Stimulated activated CD4-positive, alpha-beta T cell treated with anti-CD3 and anti-CD28 coated beads, Interleukin-1b, Interleukin-23, amount 100 ng/mL, for 4 hours (primary cell): ENCODE measurements at regions not wholly inside any gene's neighbourhood (a gene's known extent, or its start where the extent isn't known, plus 50 kb on each side); places are given as distances from the start of the nearest gene placed in this dataset.

Source experiments
- DNase-seq, 2 donors: peaks; one replicate each; pipeline ENCODE4 v3.0.0-alpha.2; 2020; ENCODE audit warnings: low read depth in 2 of 2

DNA sequence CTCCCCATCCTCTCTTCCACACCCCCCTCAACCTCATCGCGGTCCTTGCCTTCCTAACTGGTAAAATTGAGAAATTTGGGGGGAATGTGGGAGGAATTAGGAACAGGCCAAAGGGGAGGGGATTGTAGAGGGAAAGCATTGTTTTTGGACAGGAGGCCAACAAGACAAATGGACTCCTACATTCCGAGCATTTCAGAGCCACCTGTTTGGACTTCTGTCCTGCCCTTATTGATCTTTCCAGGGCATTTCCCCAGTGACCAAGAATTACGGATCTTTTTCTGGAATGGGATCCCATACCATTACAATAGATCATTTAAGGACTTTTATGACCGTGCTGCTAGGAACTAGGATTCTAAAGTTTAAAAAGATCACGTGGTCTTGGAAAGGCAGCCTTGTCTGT lies 221.3 kb upstream of the ASIC2 start:
- no peak for DNase-seq

DNA sequence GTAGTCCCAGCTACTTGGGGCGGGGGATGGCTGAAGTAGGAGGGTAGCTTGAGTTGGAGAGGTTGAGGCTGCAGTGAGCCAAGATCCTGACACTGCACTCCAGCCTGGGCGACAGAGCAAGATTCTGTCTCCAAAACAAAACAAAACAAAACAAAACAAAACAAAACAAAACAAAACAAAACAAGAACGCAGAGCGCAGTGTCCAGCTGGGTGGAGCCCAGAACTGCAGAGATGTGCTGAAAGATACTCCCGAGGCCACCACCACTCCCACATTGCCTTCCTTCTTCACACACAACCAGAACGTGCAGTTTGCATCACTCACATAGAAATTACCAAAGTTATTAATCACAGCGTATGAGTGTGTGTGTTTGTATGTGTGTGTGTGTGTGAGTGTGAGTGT lies 222.9 kb upstream of the ASIC2 start:
- DNase-seq: no peak

DNA sequence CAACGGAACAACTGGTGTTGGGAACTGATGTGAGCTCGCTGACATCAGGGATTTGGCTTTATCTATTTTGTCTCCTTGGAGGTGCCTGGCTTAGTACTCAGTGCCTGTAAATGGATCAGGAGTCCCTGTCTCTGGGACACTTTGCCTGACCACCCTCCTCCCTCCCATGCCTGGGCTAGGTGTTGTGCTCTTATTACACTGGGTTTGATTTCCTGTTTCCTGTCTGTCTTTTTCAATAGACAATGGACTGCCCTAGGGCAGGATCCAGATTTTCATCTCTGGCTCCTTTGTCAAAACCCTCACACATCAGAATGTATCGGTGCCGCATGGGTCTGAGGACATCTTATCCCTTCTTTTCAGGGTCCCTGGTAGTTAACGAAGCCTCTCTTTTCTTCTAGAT lies 223.6 kb upstream of the ASIC2 start:
- DNase-seq: no peak

DNA sequence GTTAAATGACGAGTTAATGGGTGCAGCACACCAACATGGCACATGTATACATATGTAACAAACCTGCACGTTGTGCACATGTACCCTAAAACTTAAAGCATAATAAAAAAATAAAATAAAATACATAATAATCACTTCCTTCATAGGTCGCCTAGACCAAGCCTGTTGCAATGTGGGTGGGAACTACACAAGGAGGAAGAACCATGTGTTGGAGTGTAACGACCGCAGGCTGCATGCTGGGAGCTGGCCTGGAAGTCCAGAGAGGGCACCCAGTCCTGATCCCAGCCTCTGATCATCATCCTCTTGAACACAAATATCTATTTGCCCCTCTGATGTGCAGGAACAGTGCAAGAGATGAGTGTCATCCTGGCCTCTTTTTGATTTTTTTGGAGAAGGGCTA lies 224.7 kb upstream of the ASIC2 start:
- no peak for DNase-seq

DNA sequence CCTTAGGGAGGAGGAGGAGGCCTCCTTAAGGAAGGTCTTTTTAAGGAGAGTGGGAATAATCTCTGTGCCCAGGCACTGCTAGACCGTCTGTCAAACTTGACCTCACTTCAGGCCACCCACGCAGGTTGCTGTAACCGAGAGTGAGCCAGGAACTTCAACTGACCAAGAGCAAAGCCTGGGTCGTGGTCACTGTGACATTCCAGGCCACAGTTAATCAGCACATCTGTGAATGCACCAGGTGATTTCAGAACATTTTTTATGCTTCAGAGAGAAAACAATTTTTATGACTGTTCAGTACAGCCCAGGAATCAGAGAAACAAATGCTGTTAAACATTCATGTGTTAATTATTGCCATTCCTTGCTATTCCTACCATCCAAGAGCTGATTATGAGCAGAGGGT lies 226.6 kb upstream of the ASIC2 start:
- no peak for DNase-seq

DNA sequence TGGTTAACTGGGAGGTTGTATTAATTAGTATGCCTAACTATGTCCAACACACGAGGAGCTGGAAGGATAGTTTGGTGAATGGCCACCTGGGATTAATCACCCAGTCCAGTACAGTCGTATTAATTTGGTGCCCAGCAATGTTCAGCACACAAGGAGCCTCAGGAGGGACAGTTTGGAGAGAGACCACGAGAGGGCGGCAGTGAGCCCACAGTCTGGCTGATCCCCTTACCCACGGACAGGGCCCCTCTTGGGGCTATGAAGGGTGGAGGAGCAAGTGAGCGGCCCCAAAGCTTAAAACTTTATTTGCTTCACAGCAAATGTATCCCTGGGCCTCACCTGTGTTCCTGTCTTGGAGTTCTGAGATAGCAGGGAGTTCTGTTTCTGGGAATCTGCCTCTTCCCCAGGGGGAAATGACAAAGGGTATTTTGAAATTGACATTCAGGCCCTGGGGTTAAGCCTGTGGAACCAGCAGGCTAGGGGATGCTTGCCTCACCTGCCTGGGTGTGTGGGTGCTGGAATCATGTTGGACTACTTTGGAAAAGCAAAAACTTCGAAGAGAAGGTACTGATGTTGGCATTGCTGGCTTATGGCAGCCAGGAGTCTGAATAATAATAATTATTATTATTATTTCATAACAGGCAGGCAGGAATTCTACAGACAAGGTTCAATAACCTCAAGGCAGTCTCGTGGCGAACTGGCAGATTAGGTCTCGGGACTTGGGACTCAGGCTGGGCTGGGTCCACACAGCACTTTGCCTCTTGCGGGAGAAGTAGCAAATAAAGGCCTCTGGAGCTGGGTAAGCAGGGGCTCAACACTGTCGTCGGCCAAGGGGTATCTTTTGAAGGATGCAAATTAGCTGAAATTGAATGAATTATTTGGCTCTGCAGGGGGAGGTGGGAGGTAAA lies 227.6 kb upstream of the ASIC2 start:
- DNase-seq: peak; percentile 5 to 41

DNA sequence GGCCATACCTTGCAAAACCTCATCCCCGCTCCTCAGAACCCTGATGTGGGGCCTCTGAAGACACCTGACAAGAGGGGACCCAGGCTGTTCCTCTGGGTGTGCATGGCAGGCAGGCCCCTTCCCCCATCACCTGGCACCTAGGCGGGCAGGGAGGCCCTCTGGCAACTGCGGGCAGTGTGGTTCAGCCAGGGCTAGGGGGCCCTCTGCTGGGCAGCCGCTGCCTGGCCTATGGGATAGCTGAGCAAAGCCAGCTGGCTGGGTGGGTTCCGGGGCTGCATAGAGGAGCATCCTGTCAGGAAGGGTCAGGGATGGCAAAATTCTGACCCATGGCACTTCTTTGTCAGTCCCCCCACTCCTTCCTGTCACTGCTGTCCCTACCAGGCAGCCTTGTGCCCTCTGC lies 228.7 kb upstream of the ASIC2 start:
- no peak for DNase-seq

DNA sequence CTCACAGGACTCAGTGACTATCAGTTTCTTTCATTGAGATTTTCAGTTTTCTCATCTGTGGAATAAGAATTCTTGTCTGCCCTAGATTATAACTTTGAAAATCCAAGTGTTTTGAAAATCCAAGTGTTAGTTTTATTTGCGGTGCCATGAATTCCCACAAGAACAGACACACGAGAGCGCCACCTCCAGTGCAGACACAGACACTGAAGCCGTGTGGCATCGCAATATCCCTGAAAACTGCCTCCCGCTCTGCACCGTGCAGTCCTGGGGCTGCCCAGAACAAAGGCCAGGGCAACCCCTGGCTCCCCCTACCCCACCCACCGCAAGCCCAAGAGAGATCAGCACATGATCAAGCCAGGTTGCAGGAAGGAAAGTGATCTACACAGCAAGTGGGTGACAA lies 229.5 kb upstream of the ASIC2 start:
- no peak for DNase-seq

DNA sequence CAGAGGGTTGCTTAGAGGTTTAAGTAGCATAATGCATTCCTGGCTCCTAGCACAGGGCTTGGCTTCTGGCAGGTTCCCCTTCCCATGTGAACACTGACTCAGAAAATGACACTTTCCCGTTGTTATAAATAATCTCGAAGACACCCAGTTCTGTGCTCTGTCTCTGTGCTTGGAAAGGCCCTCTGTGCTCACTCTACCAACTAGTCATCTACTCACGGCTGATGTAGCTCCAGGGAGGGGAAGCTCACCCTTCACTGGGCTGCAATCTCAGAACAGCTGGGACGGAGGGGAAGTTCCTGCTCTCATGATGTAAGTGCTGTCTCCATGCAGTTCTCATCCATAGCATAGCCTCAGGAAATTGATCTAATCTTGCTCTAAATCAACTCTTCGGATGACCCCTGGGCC lies 230.5 kb upstream of the ASIC2 start:
- no peak for DNase-seq

DNA sequence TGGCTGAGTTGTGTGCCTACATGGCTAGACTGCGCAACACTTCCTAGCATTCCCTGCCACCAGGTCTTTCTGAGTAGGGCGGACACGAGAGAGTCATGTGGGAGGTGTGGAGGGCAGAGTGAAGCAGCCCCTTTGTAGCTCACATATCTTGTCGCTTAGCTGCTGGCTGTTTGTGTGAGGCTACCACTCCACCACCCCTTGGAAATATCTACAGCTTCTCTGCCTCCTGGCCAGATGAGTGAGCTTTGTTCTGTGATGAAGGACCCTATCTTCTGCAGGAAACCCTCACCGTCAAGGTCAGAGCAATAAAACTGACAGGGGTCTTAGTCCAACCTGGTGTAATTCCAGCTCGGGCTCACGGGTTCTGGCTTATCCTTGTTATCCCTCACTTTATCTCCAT lies 232.1 kb upstream of the ASIC2 start:
- no peak for DNase-seq

DNA sequence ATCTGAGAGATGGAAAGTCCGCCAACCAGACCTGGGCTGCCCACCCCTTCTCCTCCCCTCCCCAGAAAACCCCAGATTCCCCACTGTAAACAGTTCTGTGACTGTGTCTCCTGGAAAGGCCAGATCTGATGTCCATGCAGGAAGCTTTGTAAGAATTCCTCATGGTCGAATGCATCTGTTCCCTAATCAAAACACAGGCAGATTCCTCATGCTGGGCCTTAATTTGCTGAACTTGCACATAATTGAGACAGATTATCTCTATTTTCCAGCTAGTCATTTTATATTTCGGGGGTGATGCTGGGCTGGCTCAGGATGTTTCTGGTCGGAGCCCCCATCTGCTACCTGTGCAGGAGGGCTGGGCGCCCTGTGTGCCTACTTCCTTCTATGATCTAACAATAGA lies 233.6 kb upstream of the ASIC2 start:
- DNase-seq: no peak

DNA sequence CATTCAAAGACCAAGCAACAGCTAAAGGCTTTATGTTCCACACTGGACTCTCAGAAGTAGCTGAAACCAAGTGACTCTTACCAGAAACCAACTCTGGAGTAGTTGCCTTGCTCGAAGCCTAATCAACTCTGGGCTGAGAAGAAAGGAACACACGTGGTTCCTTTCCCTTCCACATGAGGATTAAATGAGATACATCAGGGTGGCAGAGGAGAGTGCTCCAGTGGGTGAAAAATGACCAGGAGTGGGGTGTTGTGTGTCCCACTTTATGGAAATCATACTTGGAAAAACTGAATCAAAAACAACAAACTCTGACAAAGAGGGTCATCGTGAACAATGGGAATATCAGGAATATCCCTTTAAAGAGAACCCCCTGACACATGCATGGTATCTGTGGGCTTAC lies 234.2 kb upstream of the ASIC2 start:
- no peak for DNase-seq

DNA sequence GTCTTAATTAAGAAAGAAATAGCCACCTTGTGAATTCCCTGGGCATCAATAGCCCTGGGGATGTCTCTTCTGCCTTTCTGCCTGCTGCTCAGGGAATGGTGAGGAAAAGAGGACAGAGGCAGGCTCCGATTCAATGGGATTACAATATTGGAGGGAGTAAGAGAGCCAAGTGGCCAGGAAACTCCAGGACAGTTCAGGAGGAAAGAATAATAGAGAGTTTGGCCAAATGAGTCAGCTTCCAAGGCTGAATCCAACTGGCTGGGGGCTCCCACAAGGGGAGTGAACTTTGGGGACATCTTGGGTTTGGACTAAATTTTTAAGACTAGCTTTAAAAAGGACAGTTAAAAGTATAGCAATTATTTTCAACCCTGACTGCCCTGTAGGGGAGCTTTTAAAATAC lies 235.8 kb upstream of the ASIC2 start:
- DNase-seq: no peak

DNA sequence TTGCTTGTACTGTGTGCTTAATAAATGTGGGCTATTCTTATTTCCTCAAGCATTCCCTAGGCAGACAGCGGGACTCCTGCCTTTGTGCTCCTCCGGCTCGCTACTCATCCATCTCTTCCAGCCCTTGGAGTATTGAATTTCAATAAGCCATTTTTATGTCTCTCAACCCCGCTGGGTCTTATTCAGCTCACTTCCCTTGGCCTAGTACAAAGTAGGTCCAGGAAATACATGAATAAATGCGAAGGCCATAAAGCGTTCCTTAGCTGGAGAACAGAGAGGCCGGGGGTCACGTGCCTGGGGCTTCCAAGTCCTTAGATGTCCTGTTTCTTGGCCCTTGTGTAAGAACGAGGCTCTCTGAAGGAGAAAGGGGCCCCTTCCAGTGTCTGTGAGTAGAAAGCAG lies 236.7 kb upstream of the ASIC2 start:
- DNase-seq: no peak

DNA sequence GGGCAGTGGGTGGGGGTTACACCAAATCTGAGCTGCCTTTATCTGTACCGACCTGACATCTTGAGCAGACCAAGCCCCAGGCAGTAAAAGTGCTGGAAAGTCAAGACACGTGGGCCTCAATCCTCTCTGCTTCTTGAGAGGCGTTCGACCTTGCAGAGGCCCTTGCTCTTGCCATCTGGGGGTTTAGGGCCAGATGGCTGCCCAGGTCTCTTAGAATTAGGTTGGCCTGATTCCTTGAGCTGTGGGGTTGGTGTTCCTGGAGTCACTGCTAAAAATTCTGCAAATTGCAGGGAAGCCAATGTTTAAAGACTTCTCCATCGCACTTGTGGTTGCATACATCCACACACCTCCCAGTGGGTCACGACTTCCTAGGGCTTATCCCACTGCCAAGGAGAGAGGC lies 238.2 kb upstream of the ASIC2 start:
- no peak for DNase-seq

DNA sequence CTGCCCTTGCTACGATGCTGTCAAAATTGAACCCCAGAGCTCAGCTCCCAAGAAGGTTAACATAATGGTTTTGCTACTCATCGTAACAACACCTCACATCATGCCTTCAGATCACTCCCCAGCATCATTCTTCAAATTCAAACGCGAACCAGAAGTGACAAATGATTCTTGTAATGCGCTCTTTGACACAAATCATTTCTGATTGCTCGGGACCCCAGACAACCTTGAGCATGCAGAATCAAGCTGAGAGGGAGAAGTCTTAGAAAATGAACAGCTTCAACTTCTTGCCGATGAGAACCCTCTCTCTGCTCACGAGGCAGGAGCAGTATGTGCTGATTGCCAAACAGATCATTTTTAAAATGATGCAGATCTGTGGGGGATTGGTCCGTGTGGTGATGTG lies 241.0 kb upstream of the ASIC2 start:
- DNase-seq: no peak

DNA sequence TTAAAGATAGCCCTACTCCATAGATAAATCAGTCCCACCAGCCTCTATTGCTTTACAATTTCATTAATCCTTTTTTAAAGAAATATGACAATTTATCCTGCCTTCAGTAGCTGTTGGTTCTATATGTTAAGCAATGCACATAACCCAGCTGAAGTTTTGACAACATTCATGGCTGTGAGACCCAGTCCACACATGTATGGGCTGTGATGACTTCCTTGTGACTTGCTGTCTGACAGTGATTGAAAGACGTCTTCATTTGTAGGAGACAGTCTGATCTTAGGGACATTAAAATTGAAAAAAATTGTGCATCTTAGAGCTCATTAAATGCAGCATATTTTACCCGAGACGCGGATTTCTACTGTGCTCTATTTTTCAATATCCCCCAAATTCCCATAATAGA lies 252.0 kb upstream of the ASIC2 start:
- DNase-seq: no peak

DNA sequence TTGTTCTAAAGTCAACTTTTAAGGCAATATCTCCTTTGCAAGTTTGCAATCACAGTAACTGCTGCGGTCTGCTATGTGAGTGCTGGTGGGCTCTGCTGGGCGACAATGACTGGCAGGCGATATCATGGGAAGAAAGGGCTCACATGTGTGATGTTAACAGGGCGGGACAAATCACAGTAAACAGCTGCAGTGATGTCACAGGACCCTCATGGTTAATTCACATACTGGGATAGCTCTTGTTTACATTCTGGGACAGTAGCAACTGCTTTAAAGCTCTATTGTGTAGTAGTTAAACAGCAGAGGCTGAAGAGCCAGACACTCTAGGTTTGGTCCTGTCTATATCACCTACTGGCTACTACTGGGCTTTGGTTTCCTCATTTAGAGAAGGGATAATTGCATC lies 257.2 kb upstream of the ASIC2 start:
- DNase-seq: no peak

DNA sequence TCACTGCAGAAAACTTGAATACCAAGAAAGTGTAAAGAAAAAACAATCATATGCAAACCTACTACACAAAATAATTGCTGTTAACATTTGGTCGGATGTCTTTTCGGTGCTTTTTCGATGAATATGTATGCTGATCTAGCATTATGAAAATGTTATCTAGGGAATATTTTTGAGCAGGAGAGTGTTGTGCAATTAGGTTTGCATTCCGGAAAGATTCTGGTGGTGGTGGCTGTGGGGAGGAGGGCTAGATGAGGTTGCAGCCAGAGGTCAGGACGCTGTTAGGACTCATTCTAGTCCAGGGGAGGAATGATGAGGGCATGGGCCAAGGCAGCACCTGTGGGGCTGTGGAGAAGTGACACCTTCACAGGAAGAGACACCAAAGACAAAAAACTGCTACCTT lies 258.0 kb upstream of the ASIC2 start:
- no peak for DNase-seq

DNA sequence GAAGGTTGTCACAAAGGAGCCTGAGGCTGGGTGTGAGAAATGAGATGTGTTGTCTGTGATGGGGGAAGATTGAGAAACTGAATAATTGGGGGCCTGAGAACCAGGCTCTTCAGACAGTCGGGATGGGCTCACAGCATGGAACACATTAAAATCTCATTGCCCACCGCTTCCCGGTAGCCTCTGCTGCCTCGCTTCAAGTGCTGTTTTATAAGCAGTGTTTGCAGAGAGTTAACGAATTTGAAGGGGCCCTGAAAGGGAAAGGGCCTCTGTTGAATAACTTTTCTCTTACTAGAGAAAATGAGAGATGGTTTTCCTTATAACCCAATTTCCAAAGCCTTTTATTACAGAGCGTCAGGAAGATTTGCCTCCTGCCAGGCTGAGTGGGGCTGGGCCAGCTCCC lies 258.8 kb upstream of the ASIC2 start:
- DNase-seq: no peak

DNA sequence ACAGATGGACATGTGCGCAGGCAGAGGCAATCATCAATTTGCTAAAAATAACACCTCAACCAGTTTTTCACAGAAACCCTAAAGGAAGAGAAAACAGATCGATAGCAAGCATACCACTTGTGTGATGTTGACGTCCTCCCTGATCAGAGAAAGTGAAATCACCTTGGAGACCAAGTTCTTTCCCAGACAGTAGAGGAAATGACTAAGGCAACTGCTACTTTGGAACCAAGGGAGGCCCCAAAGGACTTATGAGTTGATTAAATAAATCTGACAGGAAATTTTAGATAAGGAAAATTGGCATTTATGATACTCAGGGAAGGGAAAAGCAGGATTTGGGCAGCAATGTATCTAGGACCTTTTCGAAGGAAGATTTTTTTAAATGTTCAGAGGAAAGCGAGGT lies 267.1 kb upstream of the ASIC2 start:
- no peak for DNase-seq

DNA sequence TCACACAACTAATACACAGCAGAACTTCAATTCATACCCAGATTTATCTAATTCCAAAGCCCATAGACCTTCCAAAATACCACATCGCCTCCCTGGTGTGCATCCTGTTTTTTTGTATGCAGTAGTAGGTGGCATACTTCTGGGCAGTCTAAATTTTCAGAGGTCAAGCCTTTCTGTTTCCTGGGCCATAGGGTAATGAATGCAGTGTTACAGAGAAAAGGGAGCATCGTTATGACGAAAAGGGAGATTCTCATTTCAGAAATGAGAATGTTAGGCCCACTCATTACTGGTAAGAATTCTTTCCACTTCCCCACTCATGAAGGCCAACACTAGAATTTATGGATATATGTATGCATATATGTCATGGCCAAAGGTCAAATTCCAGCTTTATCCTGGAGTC lies 267.8 kb upstream of the ASIC2 start:
- DNase-seq: no peak

DNA sequence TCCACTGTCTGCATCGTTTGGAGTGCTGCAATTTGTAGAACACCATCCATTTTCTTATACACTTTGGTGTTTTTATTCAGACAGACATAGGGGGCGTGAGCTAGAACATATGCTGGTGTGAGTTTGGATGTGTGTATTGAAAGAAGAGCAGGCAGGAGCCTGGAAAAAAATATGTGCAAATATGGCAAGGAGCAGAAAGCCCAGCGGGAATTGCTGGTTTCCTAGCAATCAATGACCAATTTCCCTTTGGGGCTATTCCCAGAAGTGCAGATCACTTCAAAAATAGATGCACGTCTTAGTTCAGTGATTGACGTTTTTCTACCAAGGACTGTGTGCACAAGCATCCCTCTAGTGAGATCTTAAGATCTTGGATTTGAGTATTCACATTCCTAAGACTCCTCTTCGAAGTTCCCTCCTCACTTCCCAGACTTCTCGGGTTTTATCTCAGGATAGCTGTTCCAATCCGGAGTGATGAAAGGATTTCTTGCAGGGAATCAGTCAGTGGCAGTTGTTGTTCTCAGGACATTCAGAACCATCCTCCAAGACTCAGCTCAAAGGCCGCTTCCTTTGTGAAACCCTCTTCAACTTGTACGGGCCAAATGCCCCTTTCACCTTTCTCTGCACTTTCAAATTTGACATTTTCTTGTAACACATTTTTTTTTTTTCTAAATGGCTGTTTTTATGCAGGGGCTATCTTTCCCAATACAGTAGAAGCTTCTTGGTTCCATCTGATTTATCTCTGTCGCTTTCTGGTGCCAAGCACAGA lies 268.7 kb upstream of the ASIC2 start:
- no peak for DNase-seq
